ENCODE measurements at regions not wholly inside any gene's neighbourhood (a gene's known extent, or its start where the extent isn't known, plus 50 kb on each side); places are given as distances from the start of the nearest gene placed in this dataset.

- TF ChIP-seq PKNOX1 (IDR thresholded peaks at IDR 0.05) = no peak
- TF ChIP-seq ARNT (IDR thresholded peaks at IDR 0.05) = no peak
- TF ChIP-seq L3MBTL2 (conservative IDR thresholded peaks at IDR 0.05) = no peak
- no peak for TF ChIP-seq NFRKB (IDR thresholded peaks at IDR 0.05)
Measured at GRCh38 chr2:220987839-220988238, 584.3 kb downstream of the EPHA4 start.

Data from HEK293T (cell line).